ENCODE measurements at regions not wholly inside any gene's neighbourhood (a gene's known extent, or its start where the extent isn't known, plus 50 kb on each side); places are given as distances from the start of the nearest gene placed in this dataset.

DNA sequence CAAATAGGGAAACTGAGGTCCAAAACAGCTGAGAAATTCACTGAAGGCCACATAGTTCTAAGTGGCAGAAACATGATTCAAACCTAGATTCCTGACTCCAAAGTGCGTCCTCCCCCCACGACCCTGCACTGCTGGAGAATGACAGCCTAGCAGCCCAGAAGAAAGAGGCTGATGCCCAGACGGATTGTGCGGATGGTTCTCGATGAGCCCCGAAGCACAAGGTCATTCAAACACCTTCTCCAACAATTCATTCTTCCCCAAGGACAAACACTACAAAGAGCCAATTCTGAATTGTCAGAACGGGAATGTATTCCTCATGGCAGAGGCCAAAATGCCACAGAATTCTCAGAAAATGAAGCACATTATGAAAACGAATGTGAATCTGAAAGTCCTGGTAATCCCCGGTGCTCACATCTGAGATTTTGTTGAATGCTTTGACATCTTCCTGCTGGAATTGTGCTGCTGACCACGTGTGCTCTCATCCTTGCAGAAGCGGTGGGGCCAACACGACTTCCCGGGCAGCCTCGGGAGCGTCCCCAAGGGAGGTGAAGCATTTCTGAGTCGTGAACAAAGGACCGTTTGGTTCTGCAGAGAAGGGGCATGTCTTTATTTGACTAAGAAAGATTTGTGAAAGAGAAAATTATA is 337.0 kb downstream of the EIPR1 start:
- Histone ChIP-seq H2BK15ac (ENCODE audit: low read depth, low read length) (no peak overlapping the region), H3K4me1 (ENCODE audit: control insufficient read depth, insufficient read depth, low read length) (no peaks in the 10 kb centered on the region), H3K36me3 (ENCODE audit: control insufficient read depth, insufficient read depth, low read length) (no peaks in the 10 kb centered on the region), H3K14ac (replicated peaks; ENCODE audit: low read depth, low read length) (no peak overlapping the region), H2BK120ac (ENCODE audit: low read depth, low read length) (no peak overlapping the region), H3K27me3 (ENCODE audit: control insufficient read depth, insufficient read depth, low read length) (no peaks in the 10 kb centered on the region), H3K23ac (ENCODE audit: low read depth, low read length) (no peak overlapping the region), H2BK5ac (ENCODE audit: low read depth, low read length, poor library complexity, severe bottlenecking) (no peak overlapping the region), H2AFZ (replicated peaks; ENCODE audit: low read length, poor library complexity) (no peak overlapping the region), H4K91ac (ENCODE audit: insufficient read depth, low read depth, low read length) (no peak overlapping the region), H3K18ac (ENCODE audit: low read depth, low read length) (no peak overlapping the region), H3K9me1 (ENCODE audit: insufficient read depth, low read length) (no peaks in the 10 kb centered on the region), H3K4me2 (ENCODE audit: low read depth, low read length) (no peak overlapping the region), H2AK5ac (ENCODE audit: low read depth, low read length) (no peak overlapping the region), H3K79me1 (ENCODE audit: low read depth in 1 of 2, low read length in 2 of 2) (no peaks in the 10 kb centered on the region), H2BK20ac (ENCODE audit: low read depth, low read length) (no peak overlapping the region), H4K20me1 (ENCODE audit: insufficient read depth, low read length) (no peaks in the 10 kb centered on the region), H3K4ac (ENCODE audit: low read depth, low read length) (no peak overlapping the region), H3K9ac (ENCODE audit: low read depth, low read length) (no peak overlapping the region), H3K9me3 (ENCODE audit: control insufficient read depth, insufficient read depth, low read length) (peaks cover 74% of the 10 kb centered on the region), H2AK9ac (replicated peaks; ENCODE audit: low read depth, low read length, poor library complexity) (no peak overlapping the region), H4K5ac (ENCODE audit: low read depth, low read length) (no peak overlapping the region), H4K8ac (ENCODE audit: low read depth in 2 of 2, low read length in 2 of 2) (no peak overlapping the region), H3K27ac (ENCODE audit: insufficient read depth, low read length) (no peak overlapping the region), H3K4me3 (ENCODE audit: insufficient read depth, low read depth, low read length) (no peak overlapping the region), H3K56ac (ENCODE audit: extremely low read depth, insufficient read depth, low read length) (no peak overlapping the region)
- POLR2A ChIA-PET (ENCODE audit: unreplicated experiment): no interaction called here
- BruUV-seq (replicated peaks): no TSS peak
- ATAC-seq (ENCODE audit: low read depth) (no peak), DNase-seq (no peak)
- in situ Hi-C loops (cut with MboI; ENCODE audit: low sequenced_read_pairs): no loop called here
- dilution Hi-C loops (cut with HindIII; ENCODE audit: low sequenced_read_pairs, unreplicated experiment): no loop called here
- WGBS, 2 experiments (ENCODE audit: extremely low coverage in 2 of 2, insufficient read length in 1 of 2): 20% methylated on average over 1 of the region's 17 CpGs; no CpG with 5 or more reads in 1 of the 2 experiments
- TF ChIP-seq MXI1 (IDR thresholded peaks at IDR 0.05; ENCODE audit: borderline replicate concordance, low read depth, low read length): no peak
- TF ChIP-seq NFE2L2 (IDR thresholded peaks at IDR 0.05; ENCODE audit: low read depth, low read length): no peak
- TF ChIP-seq RAD21 (IDR thresholded peaks at IDR 0.05; ENCODE audit: low read length): no peak
- no peak for TF ChIP-seq CTCF (conservative IDR thresholded peaks at IDR 0.05; ENCODE audit: low read depth, low read length)
- no peak for TF ChIP-seq MAFK (IDR thresholded peaks at IDR 0.05; ENCODE audit: low read depth, low read length)
- TF ChIP-seq CHD1 (IDR thresholded peaks at IDR 0.05; ENCODE audit: low read depth, low read length): no peak
- TF ChIP-seq POLR2A (IDR thresholded peaks at IDR 0.05; ENCODE audit: low read depth, low read length): no peak
- no peak for TF ChIP-seq RFX5 (IDR thresholded peaks at IDR 0.05; ENCODE audit: low read depth, low read length)
- CTCF ChIA-PET: no interaction called here
- intact Hi-C loops (cut with micrococcal nuclease): no loop called here
